ENCODE measurements at regions not wholly inside any gene's neighbourhood (a gene's known extent, or its start where the extent isn't known, plus 50 kb on each side); places are given as distances from the start of the nearest gene placed in this dataset.

- TF ChIP-seq EP300 (IDR thresholded peaks at IDR 0.05; ENCODE audit: borderline replicate concordance in 1 of 2, low read depth in 2 of 2, low read length in 2 of 2) (no peak), USF2 (IDR thresholded peaks at IDR 0.05; ENCODE audit: low read length) (no peak), YY1 (IDR thresholded peaks at IDR 0.05; ENCODE audit: low read depth, low read length) (no peak), POLR2AphosphoS5 (IDR thresholded peaks at IDR 0.05; ENCODE audit: low read depth, low read length) (no peak), TEAD4 (IDR thresholded peaks at IDR 0.05; ENCODE audit: low read depth, low read length) (no peak), CTCF (IDR thresholded peaks at IDR 0.05; ENCODE audit: control extremely low read depth in 1 of 3, insufficient read depth in 1 of 3, low read depth in 1 of 3, low read length in 3 of 3) (no peak), EZH2 (IDR thresholded peaks at IDR 0.05; ENCODE audit: low read depth, low read length, severe bottlenecking) (no peak), ZNF274 (IDR thresholded peaks at IDR 0.05; ENCODE audit: borderline replicate concordance, extremely low read depth, low read length) (no peak), POLR2A (IDR thresholded peaks at IDR 0.05; ENCODE audit: control extremely low read depth in 1 of 2, low read depth in 2 of 2, low read length in 2 of 2) (no peak), MAFK (IDR thresholded peaks at IDR 0.05; ENCODE audit: low read depth, low read length) (no peak), HDAC2 (IDR thresholded peaks at IDR 0.05; ENCODE audit: borderline replicate concordance in 1 of 2, low read depth in 2 of 2, low read length in 2 of 2) (no peak)
Observed at GRCh38 chr3:22617372-22617771, 585.8 kb upstream of the UBE2E2 start.

Data from H1 (cell line).